ENCODE measurements at regions not wholly inside any gene's neighbourhood (a gene's known extent, or its start where the extent isn't known, plus 50 kb on each side); places are given as distances from the start of the nearest gene placed in this dataset.

DNA sequence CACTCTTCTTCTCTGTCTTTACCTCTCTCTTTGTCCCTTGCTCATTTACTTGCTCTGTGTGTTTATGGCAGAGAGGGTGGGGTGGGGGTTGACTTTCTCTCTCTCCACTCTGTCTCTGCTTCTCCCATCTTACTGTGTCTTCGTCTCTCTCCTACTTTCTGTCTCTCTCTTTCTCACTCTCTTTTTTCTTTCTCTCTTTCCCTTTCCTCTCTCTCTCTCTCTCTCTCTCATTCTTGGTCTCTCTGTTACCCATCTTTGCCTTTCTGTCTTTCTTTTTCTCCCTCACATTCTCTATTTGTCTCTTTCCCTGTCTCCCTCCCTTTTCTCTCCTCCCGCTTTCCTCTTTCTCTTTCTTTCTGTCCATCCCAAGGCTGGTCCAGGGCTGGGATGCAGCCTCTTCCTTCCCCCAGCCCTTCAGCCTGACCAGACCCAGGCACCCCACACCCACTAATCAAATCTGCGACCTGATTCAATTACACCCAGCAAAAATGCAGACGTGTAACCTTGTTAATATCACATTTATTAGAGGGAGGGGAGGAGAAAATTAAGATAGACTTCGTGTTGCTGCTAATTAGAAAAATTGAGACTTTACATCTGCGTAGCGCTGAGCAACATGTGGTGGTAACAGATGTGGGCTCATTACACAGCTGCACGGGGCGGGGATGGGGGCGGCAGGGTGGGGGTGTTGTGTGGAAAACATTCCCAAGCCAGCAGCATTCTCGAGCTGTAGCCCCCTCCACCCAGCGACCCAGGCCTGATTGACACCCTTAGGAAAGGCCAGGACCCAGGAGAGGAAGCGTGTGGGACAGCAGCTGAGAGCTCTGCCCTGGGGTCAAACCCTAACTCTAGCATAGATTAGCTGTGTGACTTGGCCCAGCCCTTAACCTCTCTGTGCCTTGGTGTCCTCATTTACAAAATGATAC, 124.9 kb upstream of the MAFB start:
- no peaks in the 10 kb centered on the region for H3K79me2 ChIP-seq (ENCODE audit: insufficient read depth, low read depth)
- no peak overlapping the region for H3K27ac ChIP-seq
- H4K20me1 ChIP-seq (ENCODE audit: insufficient read depth) = no peaks in the 10 kb centered on the region
- no peak overlapping the region for H2AFZ ChIP-seq (ENCODE audit: low read depth)
- no peak overlapping the region for H3K4me3 ChIP-seq (IDR thresholded peaks at IDR 0.05; ENCODE audit: insufficient read depth, low read depth, low read length)
- H3K4me1 ChIP-seq (ENCODE audit: low read depth, poor library complexity, severe bottlenecking) = no peaks in the 10 kb centered on the region
- no peaks in the 10 kb centered on the region for H3K36me3 ChIP-seq (ENCODE audit: insufficient read depth)
- no peak overlapping the region for H3K9ac ChIP-seq
- TF ChIP-seq, protein P1, sequence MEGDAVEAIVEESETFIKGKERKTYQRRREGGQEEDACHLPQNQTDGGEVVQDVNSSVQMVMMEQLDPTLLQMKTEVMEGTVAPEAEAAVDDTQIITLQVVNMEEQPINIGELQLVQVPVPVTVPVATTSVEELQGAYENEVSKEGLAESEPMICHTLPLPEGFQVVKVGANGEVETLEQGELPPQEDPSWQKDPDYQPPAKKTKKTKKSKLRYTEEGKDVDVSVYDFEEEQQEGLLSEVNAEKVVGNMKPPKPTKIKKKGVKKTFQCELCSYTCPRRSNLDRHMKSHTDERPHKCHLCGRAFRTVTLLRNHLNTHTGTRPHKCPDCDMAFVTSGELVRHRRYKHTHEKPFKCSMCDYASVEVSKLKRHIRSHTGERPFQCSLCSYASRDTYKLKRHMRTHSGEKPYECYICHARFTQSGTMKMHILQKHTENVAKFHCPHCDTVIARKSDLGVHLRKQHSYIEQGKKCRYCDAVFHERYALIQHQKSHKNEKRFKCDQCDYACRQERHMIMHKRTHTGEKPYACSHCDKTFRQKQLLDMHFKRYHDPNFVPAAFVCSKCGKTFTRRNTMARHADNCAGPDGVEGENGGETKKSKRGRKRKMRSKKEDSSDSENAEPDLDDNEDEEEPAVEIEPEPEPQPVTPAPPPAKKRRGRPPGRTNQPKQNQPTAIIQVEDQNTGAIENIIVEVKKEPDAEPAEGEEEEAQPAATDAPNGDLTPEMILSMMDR (conservative IDR thresholded peaks at IDR 0.05; ENCODE audit: low read depth, low read length) = no peak
- no peaks in the 10 kb centered on the region for H3K27me3 ChIP-seq (ENCODE audit: insufficient read depth, low read depth)
- H3K4me2 ChIP-seq = no peak overlapping the region

GRCh38 chr20:40814631-40814960, 125.6 kb upstream of the MAFB start:
- Histone ChIP-seq H3K4me3 (IDR thresholded peaks at IDR 0.05; ENCODE audit: insufficient read depth, low read depth, low read length) (no peak overlapping the region), H3K27ac (no peak overlapping the region), H4K20me1 (ENCODE audit: insufficient read depth) (no peaks in the 10 kb centered on the region), H3K4me1 (ENCODE audit: low read depth, poor library complexity, severe bottlenecking) (no peaks in the 10 kb centered on the region), H3K27me3 (ENCODE audit: insufficient read depth, low read depth) (no peaks in the 10 kb centered on the region), H3K4me2 (no peak overlapping the region), H3K36me3 (ENCODE audit: insufficient read depth) (no peaks in the 10 kb centered on the region), H3K79me2 (ENCODE audit: insufficient read depth, low read depth) (no peaks in the 10 kb centered on the region), H3K9ac (no peak overlapping the region), H2AFZ (ENCODE audit: low read depth) (no peak overlapping the region)
- TF ChIP-seq, protein P1 (conservative IDR thresholded peaks at IDR 0.05; ENCODE audit: low read depth, low read length) = no peak

- no peaks in the 10 kb centered on the region for H3K27me3 ChIP-seq (ENCODE audit: insufficient read depth, low read depth)
- H3K4me2 ChIP-seq = no peak overlapping the region
- no peaks in the 10 kb centered on the region for H4K20me1 ChIP-seq (ENCODE audit: insufficient read depth)
- no peaks in the 10 kb centered on the region for H3K36me3 ChIP-seq (ENCODE audit: insufficient read depth)
- H3K79me2 ChIP-seq (ENCODE audit: insufficient read depth, low read depth) = no peaks in the 10 kb centered on the region
- H3K4me1 ChIP-seq (ENCODE audit: low read depth, poor library complexity, severe bottlenecking) = no peaks in the 10 kb centered on the region
- TF ChIP-seq, protein P1 (conservative IDR thresholded peaks at IDR 0.05; ENCODE audit: low read depth, low read length) = no peak
- H3K27ac ChIP-seq = no peak overlapping the region
- H3K9ac ChIP-seq = no peak overlapping the region
- H3K4me3 ChIP-seq (IDR thresholded peaks at IDR 0.05; ENCODE audit: insufficient read depth, low read depth, low read length) = no peak overlapping the region
- H2AFZ ChIP-seq (ENCODE audit: low read depth) = no peak overlapping the region
Measured at GRCh38 chr20:40815156-40816038, 126.4 kb upstream of the MAFB start.

- Histone ChIP-seq H2AFZ (ENCODE audit: low read depth) (no peak overlapping the region), H3K4me3 (IDR thresholded peaks at IDR 0.05; ENCODE audit: insufficient read depth, low read depth, low read length) (no peak overlapping the region), H3K79me2 (ENCODE audit: insufficient read depth, low read depth) (no peaks in the 10 kb centered on the region), H3K36me3 (ENCODE audit: insufficient read depth) (no peaks in the 10 kb centered on the region), H4K20me1 (ENCODE audit: insufficient read depth) (no peaks in the 10 kb centered on the region), H3K9ac (no peak overlapping the region), H3K27me3 (ENCODE audit: insufficient read depth, low read depth) (no peaks in the 10 kb centered on the region), H3K27ac (no peak overlapping the region), H3K4me1 (ENCODE audit: low read depth, poor library complexity, severe bottlenecking) (no peaks in the 10 kb centered on the region), H3K4me2 (no peak overlapping the region)
- TF ChIP-seq, protein P1 (conservative IDR thresholded peaks at IDR 0.05; ENCODE audit: low read depth, low read length) = no peak
Measured at GRCh38 chr20:40816039-40816352, 127.0 kb upstream of the MAFB start.
